Progenitor cell of endocrine pancreas (in vitro differentiated cells): ENCODE measurements at regions not wholly inside any gene's neighbourhood (a gene's known extent, or its start where the extent isn't known, plus 50 kb on each side); places are given as distances from the start of the nearest gene placed in this dataset.

Source experiments
- DNase-seq: peaks from one replicate; pipeline ENCODE4 v3.0.0; 2021; ENCODE audit warnings: low spot score; ENCODE audit not compliant: unreplicated experiment
- H3K27ac Mint-ChIP-seq: 2 replicates; pipeline ENCODE4 v1.8.0; 2021; ENCODE audit warnings: mild to moderate bottlenecking, moderate library complexity, mixed read lengths
- H3K27me3 Mint-ChIP-seq: 2 replicates; pipeline ENCODE4 v1.8.0; 2021; ENCODE audit warnings: mixed read lengths
- H3K36me3 Mint-ChIP-seq: 2 replicates; pipeline ENCODE4 v1.8.0; 2022; ENCODE audit warnings: mixed read lengths; ENCODE audit not compliant: insufficient read depth
- H3K4me1 Mint-ChIP-seq: 2 replicates; pipeline ENCODE4 v1.8.0; 2021; ENCODE audit warnings: low read depth, mixed read lengths
- H3K4me3 Mint-ChIP-seq: 2 replicates; pipeline ENCODE4 v1.8.0; 2021; ENCODE audit warnings: low read depth, mild to moderate bottlenecking, moderate library complexity, mixed read lengths
- H3K9me3 Mint-ChIP-seq: 2 replicates; pipeline ENCODE4 v1.8.0; 2021; ENCODE audit warnings: low read depth, mixed read lengths
- TF ChIP-seq, protein P1 (sequence below): fragments of 200-600 bp; sonication (generic); IDR thresholded peaks from one replicate; pipeline ENCODE4 v1.5.0; 2021; ENCODE audit warnings: antibody characterized with exemption, mild to moderate bottlenecking; ENCODE audit not compliant: unreplicated experiment

- H3K9me3 Mint-ChIP-seq, result no peaks in the 10 kb centered on the region
- no peak overlapping the region for H3K4me3 Mint-ChIP-seq
- TF ChIP-seq, protein P1, sequence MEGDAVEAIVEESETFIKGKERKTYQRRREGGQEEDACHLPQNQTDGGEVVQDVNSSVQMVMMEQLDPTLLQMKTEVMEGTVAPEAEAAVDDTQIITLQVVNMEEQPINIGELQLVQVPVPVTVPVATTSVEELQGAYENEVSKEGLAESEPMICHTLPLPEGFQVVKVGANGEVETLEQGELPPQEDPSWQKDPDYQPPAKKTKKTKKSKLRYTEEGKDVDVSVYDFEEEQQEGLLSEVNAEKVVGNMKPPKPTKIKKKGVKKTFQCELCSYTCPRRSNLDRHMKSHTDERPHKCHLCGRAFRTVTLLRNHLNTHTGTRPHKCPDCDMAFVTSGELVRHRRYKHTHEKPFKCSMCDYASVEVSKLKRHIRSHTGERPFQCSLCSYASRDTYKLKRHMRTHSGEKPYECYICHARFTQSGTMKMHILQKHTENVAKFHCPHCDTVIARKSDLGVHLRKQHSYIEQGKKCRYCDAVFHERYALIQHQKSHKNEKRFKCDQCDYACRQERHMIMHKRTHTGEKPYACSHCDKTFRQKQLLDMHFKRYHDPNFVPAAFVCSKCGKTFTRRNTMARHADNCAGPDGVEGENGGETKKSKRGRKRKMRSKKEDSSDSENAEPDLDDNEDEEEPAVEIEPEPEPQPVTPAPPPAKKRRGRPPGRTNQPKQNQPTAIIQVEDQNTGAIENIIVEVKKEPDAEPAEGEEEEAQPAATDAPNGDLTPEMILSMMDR, result no peak
- DNase-seq, result no peak
- no peaks in the 10 kb centered on the region for H3K36me3 Mint-ChIP-seq
- H3K27ac Mint-ChIP-seq, result no peak overlapping the region
- H3K27me3 Mint-ChIP-seq, result peaks cover 17% of the 10 kb centered on the region
- peaks cover 2% of the 10 kb centered on the region for H3K4me1 Mint-ChIP-seq
Observed at GRCh38 chr14:36428350-36428749, 91.7 kb downstream of the NKX2-1 start.

GRCh38 chr14:36426836-36427235, 93.2 kb downstream of the NKX2-1 start:
- H3K27ac Mint-ChIP-seq, result no peak overlapping the region
- H3K27me3 Mint-ChIP-seq, result peaks cover 15% of the 10 kb centered on the region
- H3K9me3 Mint-ChIP-seq, result no peaks in the 10 kb centered on the region
- no peak overlapping the region for H3K4me3 Mint-ChIP-seq
- no peak for DNase-seq
- TF ChIP-seq, protein P1, result no peak
- no peaks in the 10 kb centered on the region for H3K36me3 Mint-ChIP-seq
- peaks cover 2% of the 10 kb centered on the region for H3K4me1 Mint-ChIP-seq

DNA sequence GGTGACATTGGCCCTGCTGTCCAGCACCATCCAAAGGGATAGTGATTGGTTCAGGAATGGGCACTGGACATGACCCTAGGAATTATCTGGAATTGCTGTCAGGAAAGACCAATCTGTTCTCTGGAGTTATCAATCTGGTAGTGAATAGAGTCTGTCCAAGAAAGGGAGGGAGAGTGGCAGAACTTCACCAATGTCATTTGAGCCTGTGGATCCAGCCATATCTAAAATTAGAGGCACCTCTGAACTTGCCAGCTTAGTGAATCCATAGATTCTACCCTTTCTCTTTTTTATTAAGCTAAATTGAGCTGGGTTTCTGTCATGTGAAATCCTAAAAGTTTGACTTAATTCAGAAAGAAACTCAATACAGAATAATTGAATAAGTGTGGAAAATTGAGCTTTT, 93.9 kb downstream of the NKX2-1 start:
- H3K27ac Mint-ChIP-seq, result no peak overlapping the region
- peaks cover 2% of the 10 kb centered on the region for H3K4me1 Mint-ChIP-seq
- H3K9me3 Mint-ChIP-seq, result no peaks in the 10 kb centered on the region
- TF ChIP-seq, protein P1, result no peak
- no peaks in the 10 kb centered on the region for H3K36me3 Mint-ChIP-seq
- H3K27me3 Mint-ChIP-seq, result peaks cover 16% of the 10 kb centered on the region
- no peak overlapping the region for H3K4me3 Mint-ChIP-seq
- no peak for DNase-seq

DNA sequence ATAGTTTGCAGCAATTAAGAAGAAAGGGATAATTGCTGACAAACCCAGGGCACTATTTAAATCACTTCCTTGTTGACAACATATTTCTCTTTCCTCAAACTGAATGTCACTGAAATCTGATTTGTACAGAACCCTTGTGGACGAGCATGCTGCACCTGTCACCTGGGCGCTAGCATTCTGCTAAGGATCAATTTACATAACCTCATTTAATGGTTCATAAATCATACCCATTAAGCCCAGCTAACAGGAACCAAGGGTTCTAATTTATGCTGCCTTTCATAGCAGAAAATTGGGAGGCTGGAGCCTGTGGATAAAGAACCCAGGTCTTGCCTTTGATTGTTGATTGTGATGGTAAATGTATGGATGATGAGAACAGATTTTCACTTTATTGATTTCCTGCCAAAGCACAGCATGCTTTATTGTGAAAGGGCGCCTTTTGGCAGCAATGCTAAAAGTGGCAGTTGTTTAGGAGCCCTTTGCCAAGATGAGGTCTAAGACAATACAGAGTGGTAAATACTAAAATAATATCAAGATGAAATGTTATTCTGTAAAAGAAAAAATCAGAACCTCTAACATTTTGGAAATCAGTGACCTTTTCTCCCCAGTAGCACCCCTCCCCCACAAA, 95.4 kb downstream of the NKX2-1 start:
- no peaks in the 10 kb centered on the region for H3K36me3 Mint-ChIP-seq
- no peak overlapping the region for H3K27ac Mint-ChIP-seq
- H3K4me3 Mint-ChIP-seq, result no peak overlapping the region
- TF ChIP-seq, protein P1, result no peak
- peaks cover 4% of the 10 kb centered on the region for H3K4me1 Mint-ChIP-seq
- DNase-seq, result no peak
- peaks cover 27% of the 10 kb centered on the region for H3K27me3 Mint-ChIP-seq
- no peaks in the 10 kb centered on the region for H3K9me3 Mint-ChIP-seq

- Mint-ChIP-seq H3K27ac (no peak overlapping the region), H3K4me1 (peaks cover 4% of the 10 kb centered on the region), H3K9me3 (no peaks in the 10 kb centered on the region), H3K4me3 (no peak overlapping the region), H3K36me3 (no peaks in the 10 kb centered on the region), H3K27me3 (peaks cover 34% of the 10 kb centered on the region)
- no peak for DNase-seq
- TF ChIP-seq, protein P1, result no peak
Observed at GRCh38 chr14:36423430-36423829, 96.6 kb downstream of the NKX2-1 start.
